ENCODE measurements at regions not wholly inside any gene's neighbourhood (a gene's known extent, or its start where the extent isn't known, plus 50 kb on each side); places are given as distances from the start of the nearest gene placed in this dataset.

- H4K20me1 ChIP-seq (replicated peaks in 1 of 2; ENCODE audit: control insufficient read depth in 1 of 2, insufficient read depth in 2 of 2, low read length in 2 of 2), result no peaks in the 10 kb centered on the region
- H4K8ac ChIP-seq (ENCODE audit: extremely low read depth, insufficient read depth, low read length), result no peak overlapping the region
- no peak overlapping the region for H3K14ac ChIP-seq (ENCODE audit: insufficient read length)
- H2BK5ac ChIP-seq (ENCODE audit: low read depth, low read length), result no peak overlapping the region
- no peak overlapping the region for H3K4me3 ChIP-seq (ENCODE audit: extremely low read depth in 1 of 4, insufficient read depth in 2 of 4, low read depth in 3 of 4, low read length in 4 of 4)
- no peaks in the 10 kb centered on the region for H3K27me3 ChIP-seq (replicated peaks in 1 of 4; ENCODE audit: control insufficient read depth in 3 of 4, extremely low read depth in 1 of 4, insufficient read depth in 3 of 4, low read length in 3 of 4)
- H3K4me1 ChIP-seq (replicated peaks in 1 of 4; ENCODE audit: control insufficient read depth in 3 of 4, insufficient read depth in 4 of 4, low read length in 3 of 4), result peaks cover 0 to 9% (median 0%) of the 10 kb centered on the region in 4 experiments; a peak in 2 of 7 replicates
- H3K18ac ChIP-seq (ENCODE audit: extremely low read depth, low read length), result no peak overlapping the region
- no peak overlapping the region for H3K4ac ChIP-seq (replicated peaks; ENCODE audit: insufficient read length, low read depth, low read length)
- no peak overlapping the region for H2BK20ac ChIP-seq (ENCODE audit: low read length)
- H3K36me3 ChIP-seq (ENCODE audit: control insufficient read depth in 2 of 4, insufficient read depth in 4 of 4, low read length in 3 of 4), result no peaks in the 10 kb centered on the region
- H3K23ac ChIP-seq (ENCODE audit: insufficient read length), result no peak overlapping the region
- DNase-seq (ENCODE audit: low read depth in 1 of 2, low spot score in 2 of 2) (no peak), FAIRE-seq (no peak)
- no peak overlapping the region for H4K91ac ChIP-seq (replicated peaks; ENCODE audit: insufficient read length, low read length)
- H3K79me1 ChIP-seq (ENCODE audit: low read depth, low read length), result no peaks in the 10 kb centered on the region
- POLR2A ChIA-PET (ENCODE audit: partially characterized antibody), result no interaction called here
- CTCF ChIA-PET (ENCODE audit: partially characterized antibody), result no interaction called here
- no peak overlapping the region for H2AK5ac ChIP-seq (ENCODE audit: low read depth, low read length)
- no peak overlapping the region for H3K27ac ChIP-seq (ENCODE audit: low read depth, low read length)
- WGBS, 2 experiments (ENCODE audit: extremely low coverage in 1 of 2, insufficient coverage in 1 of 2, insufficient read length in 1 of 2, insufficient replicate concordance in 2 of 2, low coverage in 1 of 2, low lambda C conversion rate in 2 of 2, missing lambda C conversion rate in 1 of 2), result 84% methylated on average over 2 of the region's 2 CpGs; no CpG with 5 or more reads in 1 of the 2 experiments
- no peak overlapping the region for H3K4me2 ChIP-seq (ENCODE audit: insufficient read depth in 1 of 2, low read depth in 2 of 2, low read length in 2 of 2)
- H3K56ac ChIP-seq (replicated peaks; ENCODE audit: insufficient read length, low read depth, low read length), result no peak overlapping the region
- no peak overlapping the region for H2BK15ac ChIP-seq (ENCODE audit: low read length)
- no peak overlapping the region for H2BK12ac ChIP-seq (ENCODE audit: low read depth, low read length)
- H3K9me3 ChIP-seq (ENCODE audit: insufficient read depth in 2 of 2, low read depth in 1 of 2, low read length in 1 of 2), result no peaks in the 10 kb centered on the region
- H2BK120ac ChIP-seq (replicated peaks; ENCODE audit: low read depth, low read length), result no peak overlapping the region
- no peaks in the 10 kb centered on the region for H3K23me2 ChIP-seq (ENCODE audit: low read depth, low read length)
- no peak overlapping the region for H2AFZ ChIP-seq (ENCODE audit: low read length)
- no peak overlapping the region for H3K9ac ChIP-seq (replicated peaks in 1 of 4; ENCODE audit: extremely low read depth in 1 of 4, low read depth in 3 of 4, low read length in 3 of 4)
- no peak overlapping the region for H4K5ac ChIP-seq (ENCODE audit: insufficient read length, low read depth, low read length)
- no peaks in the 10 kb centered on the region for H3K79me2 ChIP-seq (ENCODE audit: control insufficient read depth in 1 of 2, insufficient read depth in 2 of 2, low read length in 2 of 2)
- TF ChIP-seq HDAC6 (IDR thresholded peaks at IDR 0.05; ENCODE audit: low read depth, low read length) (no peak), TBP (IDR thresholded peaks at IDR 0.05; ENCODE audit: low read depth, low read length) (no peak), KDM1A (IDR thresholded peaks at IDR 0.05; ENCODE audit: borderline replicate concordance, low read length) (no peak), NANOG (IDR thresholded peaks at IDR 0.05; ENCODE audit: insufficient read depth, low read depth, low read length, poor library complexity, severe bottlenecking) (no peak), CHD1 (IDR thresholded peaks at IDR 0.05; ENCODE audit: low read depth, low read length) (no peak), CTBP2 (IDR thresholded peaks at IDR 0.05; ENCODE audit: borderline replicate concordance, insufficient read depth, insufficient read length, low read length) (no peak), YY1 (IDR thresholded peaks at IDR 0.05; ENCODE audit: low read depth, low read length) (no peak), GABPA (IDR thresholded peaks at IDR 0.05; ENCODE audit: borderline replicate concordance, insufficient read depth, low read length) (no peak), RXRA (IDR thresholded peaks at IDR 0.05; ENCODE audit: insufficient read depth, low read depth, low read length) (no peak), NRF1 (IDR thresholded peaks at IDR 0.05; ENCODE audit: low read depth, low read length) (no peak), RBBP5 (IDR thresholded peaks at IDR 0.05; ENCODE audit: borderline replicate concordance, low read depth, low read length) (no peak), SRF (IDR thresholded peaks at IDR 0.05; ENCODE audit: low read depth, low read length) (no peak), SAP30 (IDR thresholded peaks at IDR 0.05; ENCODE audit: insufficient read depth, insufficient replicate concordance, low read length) (no peak), SP1 (IDR thresholded peaks at IDR 0.05; ENCODE audit: low read depth, low read length) (no peak), POLR2AphosphoS5 (IDR thresholded peaks at IDR 0.05; ENCODE audit: low read depth, low read length) (no peak)
Observed at GRCh38 chr5:152853361-152853760, 448.3 kb upstream of the NMUR2 start.
